DOHH2 (cell line): ENCODE measurements at regions not wholly inside any gene's neighbourhood (a gene's known extent, or its start where the extent isn't known, plus 50 kb on each side); places are given as distances from the start of the nearest gene placed in this dataset.

ENCODE experiments used
- EZH2phosphoT487 ChIP-seq: fragments of 200-600 bp; sonication (generic); IDR thresholded peaks from 2 replicates; pipeline ENCODE4 v1.6.1; 2017; ENCODE audit warnings: borderline replicate concordance, mild to moderate bottlenecking, antibody characterized with exemption, low read length, moderate library complexity, mixed read lengths
- TF ChIP-seq, protein P1 (sequence below): fragments of 200-600 bp; sonication (generic); IDR thresholded peaks from one replicate; pipeline ENCODE4 v1.5.1; 2014; ENCODE audit warnings: antibody characterized with exemption, mild to moderate bottlenecking, low read depth, low read length; ENCODE audit not compliant: poor library complexity, severe bottlenecking

DNA sequence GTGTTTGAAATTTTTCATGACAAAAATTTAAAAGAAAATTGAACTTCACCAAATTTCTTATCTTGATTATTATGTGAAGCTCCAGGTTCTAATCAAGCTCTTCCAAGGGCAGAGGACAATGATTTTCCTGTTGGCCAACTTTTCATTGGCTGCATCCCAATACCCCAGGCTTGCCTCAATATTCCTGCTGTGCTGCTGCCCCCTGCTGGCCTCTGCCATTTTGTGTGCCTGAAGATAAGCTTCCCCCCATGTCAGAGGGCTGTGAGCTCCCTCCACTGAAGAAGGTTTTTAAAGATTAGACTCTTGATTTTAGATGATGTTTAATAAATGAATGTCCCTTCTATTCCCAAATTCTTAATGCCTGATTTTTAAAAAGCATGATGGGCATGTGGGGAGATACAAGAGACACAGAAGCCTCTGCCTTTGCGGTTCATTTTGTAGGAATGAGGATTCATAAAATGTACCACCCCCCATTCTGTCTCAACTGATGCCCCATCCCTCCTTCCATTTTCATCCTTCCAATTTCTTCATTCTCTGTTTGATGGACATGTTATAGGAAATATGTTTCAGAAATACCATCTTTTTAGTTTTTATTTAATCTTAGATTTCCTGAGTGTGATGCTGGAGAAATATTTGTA is 76.7 kb upstream of the RGS6 start:
- TF ChIP-seq, protein P1, sequence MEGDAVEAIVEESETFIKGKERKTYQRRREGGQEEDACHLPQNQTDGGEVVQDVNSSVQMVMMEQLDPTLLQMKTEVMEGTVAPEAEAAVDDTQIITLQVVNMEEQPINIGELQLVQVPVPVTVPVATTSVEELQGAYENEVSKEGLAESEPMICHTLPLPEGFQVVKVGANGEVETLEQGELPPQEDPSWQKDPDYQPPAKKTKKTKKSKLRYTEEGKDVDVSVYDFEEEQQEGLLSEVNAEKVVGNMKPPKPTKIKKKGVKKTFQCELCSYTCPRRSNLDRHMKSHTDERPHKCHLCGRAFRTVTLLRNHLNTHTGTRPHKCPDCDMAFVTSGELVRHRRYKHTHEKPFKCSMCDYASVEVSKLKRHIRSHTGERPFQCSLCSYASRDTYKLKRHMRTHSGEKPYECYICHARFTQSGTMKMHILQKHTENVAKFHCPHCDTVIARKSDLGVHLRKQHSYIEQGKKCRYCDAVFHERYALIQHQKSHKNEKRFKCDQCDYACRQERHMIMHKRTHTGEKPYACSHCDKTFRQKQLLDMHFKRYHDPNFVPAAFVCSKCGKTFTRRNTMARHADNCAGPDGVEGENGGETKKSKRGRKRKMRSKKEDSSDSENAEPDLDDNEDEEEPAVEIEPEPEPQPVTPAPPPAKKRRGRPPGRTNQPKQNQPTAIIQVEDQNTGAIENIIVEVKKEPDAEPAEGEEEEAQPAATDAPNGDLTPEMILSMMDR = peak; percentile 85
- no peak for TF ChIP-seq EZH2phosphoT487
